HG03108 (cell line): ENCODE measurements at regions not wholly inside any gene's neighbourhood (a gene's known extent, or its start where the extent isn't known, plus 50 kb on each side); places are given as distances from the start of the nearest gene placed in this dataset.

Source experiments
- ATAC-seq: cut with Tn5 transposase; IDR thresholded peaks from one replicate; pipeline ENCODE4 v1.9.1; 2021; ENCODE audit warnings: moderate library complexity; ENCODE audit not compliant: unreplicated experiment

DNA sequence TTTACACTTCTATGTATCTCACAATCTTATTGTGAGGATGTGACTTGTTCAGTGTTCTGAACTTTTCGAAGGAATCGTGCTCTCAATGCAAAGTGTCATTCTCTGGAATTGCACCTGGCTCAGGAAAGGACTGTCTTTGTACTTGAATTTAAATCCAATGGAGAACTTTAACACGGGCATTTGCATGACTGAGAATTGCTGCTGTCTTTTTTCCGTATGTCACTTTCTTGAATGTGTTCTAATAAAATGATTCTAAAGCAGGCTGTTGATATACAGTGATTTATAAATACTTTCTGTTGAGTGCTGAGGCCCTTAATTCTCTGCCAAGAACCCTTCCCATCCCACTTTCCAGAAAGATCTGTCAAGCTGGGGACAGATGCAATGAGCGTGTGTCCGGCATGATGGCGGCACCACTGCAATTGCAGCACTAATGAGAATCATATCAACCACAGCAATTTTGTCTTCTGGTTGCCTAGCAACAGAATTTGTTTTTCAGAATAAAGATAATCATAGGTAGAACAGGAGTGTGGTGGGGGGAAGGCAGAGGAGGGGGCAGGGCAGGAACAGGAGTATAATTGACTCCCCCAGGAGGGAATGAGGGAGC, 210.6 kb upstream of the UMPS start:
- no peak for ATAC-seq

DNA sequence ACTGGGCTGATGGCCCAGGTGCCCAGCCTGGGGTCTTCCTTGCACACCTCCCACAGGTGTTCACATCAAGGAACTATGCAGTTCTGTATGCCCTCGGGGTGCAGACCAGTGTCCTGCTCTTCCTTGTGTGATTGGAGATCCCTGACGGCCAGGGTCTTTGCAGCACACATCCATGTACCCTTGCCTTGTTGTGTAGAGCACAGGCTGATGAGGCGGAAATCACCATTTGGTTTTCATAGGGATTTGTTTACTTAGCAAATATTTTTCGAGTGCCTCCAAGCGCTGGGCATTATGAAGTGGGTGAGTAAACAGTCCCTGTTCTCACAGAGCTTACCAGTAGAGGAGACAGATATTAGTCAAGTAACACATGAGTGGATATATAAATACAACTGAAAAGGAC, 209.3 kb upstream of the UMPS start:
- no peak for ATAC-seq

GRCh38 chr3:124522082-124522625, 208.1 kb upstream of the UMPS start:
- ATAC-seq: no peak

DNA sequence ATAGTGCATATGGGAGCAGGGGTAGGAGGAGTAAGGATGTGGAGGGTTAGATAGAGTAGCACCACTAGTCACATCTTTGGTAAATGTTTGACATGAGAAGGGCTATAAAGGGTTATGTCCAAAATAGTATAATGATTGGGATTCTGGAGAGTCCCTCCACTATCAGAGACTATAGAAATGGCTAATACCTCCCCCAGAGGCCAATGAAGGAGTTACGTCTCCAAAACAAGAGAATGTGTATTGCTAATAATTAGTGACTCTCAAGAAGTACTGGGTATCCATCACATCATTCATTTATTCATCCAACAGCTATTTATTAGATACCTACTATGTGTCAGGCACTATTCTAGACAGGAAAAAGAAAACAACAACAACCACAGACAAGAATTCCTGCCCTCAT, 203.7 kb upstream of the UMPS start:
- ATAC-seq: no peak

- no peak for ATAC-seq
Measured at GRCh38 chr3:124529826-124530571, 200.3 kb upstream of the UMPS start.

DNA sequence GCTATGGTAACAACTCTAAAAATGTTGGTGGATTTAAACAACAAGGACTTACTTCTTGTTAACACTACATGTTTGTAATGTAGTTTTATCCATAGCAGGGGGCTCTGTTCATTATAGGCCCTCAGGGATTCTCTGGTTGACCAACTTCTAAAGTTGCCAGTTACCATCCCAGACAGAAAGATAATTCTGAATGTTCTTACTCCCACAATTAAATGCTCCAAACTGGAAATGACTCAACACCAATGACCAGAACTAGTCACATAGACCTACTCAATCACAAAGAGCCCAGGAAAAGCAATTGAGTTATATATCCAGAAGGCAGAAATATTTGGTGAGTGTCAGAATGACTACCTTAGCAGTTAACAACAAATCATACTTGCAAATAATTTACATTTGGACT, 199.3 kb upstream of the UMPS start:
- ATAC-seq: no peak

DNA sequence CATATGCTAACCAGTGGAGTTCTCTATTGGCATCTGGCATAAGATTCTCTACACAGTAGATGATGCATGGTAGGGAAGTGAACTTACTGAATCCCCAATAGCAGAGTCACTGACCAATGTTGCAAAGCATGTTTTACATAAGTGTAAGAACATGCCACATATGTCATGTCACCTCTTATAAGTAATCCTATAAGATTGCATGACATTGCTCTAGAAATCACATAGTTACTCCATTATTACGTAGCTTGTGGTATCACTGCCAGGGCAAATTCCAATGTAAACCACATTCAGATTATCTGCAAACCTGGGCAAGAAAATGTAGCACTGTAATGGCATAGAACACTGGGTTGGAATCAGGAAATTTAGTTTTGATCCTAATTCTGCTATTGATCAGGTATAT, 198.2 kb upstream of the UMPS start:
- ATAC-seq: no peak

GRCh38 chr3:124535306-124535705, 194.9 kb upstream of the UMPS start:
- ATAC-seq: no peak

DNA sequence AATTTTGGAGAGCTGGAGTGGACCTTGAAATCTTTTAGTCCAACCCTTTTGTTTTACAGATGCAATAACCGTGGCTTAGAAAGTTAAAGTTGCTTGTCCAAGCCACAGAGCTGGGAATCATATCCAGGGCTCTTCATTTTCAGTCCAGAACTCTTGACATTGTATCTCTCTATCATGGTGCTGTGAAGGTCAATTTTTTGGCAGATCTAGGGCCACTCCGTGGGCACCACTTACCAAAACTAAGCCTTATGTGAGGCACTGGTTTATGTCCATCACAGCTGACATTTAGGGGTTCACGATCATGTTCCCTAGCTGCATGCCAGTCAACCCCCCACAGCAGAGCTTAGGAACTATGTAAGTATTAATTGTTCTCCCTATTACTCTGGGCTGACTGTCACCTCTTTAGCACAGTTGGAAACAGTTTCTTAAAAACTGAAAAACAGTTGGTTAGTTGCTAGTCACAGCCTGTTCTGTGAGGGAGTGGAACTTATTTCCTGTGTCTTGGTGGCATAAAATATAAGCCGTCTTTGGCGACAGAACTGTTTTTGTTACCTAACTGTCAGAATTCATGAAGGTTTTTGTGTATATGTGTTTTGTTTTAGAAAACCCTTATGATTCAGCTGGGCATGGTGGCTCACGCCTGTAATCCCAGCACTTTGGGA, 189.6 kb upstream of the UMPS start:
- no peak for ATAC-seq

- ATAC-seq: no peak
Measured at GRCh38 chr3:124542214-124542869, 187.9 kb upstream of the UMPS start.

DNA sequence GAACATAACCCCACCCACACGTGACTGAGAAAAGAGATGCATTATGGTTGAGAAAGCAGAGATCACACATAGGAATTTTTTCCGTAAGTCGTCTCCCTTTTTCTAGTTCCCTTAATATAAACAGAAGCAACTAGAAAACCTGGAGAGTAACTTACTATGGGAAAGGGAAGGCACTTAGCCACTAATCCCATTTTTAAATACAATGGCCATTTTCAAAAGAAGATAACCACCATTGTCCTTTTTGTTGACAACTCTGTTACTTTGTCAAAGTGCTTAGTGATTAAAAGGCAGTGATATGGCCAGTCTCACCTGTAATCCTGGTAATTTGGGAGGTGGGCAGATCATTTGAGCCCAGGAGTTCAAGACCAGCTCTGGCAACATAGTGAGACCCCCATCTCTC, 184.4 kb upstream of the UMPS start:
- ATAC-seq: no peak

DNA sequence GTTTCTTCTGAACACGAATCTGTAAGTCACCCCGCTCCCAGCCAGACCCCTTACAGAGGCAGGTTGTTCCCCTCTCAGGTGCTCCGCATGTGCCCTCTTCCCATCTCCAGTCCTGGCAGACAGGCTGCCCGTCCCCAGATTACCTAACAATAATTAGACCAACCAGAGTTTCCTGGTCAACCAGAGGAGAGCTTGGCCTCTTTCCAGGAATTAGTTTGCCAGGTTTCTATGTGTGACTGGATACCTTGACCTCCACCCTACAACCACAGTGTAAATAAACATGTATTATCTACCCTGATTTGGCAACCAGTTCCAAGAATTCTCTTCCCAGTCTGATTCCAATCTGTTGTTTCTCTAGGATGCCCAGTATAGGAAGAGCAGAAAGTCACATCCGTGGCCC, 178.0 kb upstream of the UMPS start:
- ATAC-seq: no peak

- ATAC-seq: no peak
Measured at GRCh38 chr3:124553178-124553577, 177.1 kb upstream of the UMPS start.

DNA sequence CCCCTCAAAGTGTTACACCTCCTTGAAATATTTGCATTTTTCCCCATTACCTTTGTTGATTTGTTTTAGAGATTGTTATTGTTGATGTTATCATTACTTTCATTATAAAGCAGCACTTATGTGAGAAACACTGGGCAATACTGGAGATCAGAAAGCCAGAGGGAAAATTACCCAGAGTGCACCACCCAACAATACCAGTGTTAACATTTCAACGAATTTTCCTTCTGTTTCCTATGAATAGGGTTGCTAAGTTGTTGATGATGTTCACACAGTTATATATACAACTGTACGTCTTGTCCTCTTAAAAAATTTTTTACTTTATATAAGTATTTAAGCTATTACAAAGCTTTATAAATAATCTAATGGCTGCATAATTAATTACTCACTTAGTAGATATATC, 173.6 kb upstream of the UMPS start:
- no peak for ATAC-seq

DNA sequence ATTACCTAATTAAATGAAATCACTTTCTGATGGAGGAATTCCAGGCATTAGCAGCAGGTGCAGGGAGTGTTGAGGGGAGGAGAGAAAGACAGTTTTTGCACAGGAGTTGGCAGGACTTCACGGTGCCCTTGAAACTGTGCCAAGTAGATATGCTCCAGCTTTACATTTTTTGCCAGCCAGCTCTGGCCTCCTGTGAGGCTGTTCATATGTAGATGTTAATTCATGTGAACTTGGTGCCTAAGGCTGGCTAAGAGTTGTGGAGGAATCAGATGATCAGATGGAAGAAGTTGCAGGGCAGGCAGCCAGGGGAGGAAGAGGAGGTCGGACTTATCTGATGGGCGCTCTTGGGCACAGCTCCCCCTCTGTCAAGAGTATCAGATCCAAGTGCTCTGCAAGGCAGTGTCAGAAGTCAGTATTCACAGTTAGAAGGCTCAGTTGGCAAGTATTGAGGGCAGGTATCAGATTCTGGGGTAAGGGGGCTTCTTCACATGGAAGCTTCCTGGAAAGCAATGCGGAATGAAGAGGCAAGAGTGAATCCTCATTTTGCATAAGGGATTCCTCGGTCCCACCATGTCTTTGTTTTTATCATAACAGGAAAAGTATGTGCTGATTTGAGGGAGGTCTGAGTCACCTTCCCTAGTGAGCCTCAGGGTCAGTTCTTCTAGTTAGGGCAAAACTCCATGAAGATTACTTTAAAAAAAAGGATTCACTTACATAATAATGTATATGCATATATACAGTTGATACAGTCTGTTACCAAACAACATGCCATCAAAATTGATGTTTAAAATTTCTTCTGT, 172.6 kb upstream of the UMPS start:
- no peak for ATAC-seq

DNA sequence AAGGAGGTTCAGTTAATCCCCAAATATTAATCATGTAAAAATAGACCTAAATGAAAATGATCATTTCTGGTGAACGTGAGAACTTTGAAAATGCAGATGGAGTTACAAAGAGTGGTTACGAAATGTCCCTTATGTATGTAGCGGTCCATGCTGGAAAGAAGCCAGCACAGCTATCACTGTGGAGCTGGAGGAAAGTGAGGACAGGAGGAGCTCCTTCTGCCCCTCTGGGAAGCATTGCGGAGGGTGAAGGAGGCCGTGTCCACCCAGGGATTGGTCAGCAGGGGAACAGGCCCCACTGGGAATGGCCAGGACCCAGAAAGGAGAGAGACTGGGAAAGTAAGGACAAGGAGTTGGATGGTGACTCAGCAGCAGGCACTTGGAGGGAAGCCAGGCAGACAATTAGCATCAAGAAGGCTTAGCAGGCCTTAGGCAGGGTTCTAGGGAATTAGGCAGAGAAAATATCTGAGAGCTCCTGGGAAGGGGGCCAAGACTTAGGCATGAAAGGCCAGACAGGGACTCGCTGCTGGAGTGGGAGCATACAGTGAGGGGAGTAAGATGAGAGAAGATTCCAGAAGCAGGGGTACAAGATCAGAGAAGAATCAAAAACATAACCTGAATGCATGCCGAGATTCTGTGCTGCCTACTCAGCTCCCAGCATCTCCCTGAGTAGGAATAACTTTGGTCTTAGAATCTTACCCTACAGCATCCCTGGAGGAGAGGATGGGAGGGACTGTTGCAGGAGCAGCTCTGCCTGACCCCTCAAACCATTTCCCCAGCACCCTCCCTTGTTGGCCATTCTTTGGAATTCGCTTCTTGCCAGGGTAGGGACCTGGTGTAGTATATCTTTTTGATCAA, 171.0 kb upstream of the UMPS start:
- no peak for ATAC-seq

GRCh38 chr3:124559846-124560574, 170.2 kb upstream of the UMPS start:
- ATAC-seq: no peak

DNA sequence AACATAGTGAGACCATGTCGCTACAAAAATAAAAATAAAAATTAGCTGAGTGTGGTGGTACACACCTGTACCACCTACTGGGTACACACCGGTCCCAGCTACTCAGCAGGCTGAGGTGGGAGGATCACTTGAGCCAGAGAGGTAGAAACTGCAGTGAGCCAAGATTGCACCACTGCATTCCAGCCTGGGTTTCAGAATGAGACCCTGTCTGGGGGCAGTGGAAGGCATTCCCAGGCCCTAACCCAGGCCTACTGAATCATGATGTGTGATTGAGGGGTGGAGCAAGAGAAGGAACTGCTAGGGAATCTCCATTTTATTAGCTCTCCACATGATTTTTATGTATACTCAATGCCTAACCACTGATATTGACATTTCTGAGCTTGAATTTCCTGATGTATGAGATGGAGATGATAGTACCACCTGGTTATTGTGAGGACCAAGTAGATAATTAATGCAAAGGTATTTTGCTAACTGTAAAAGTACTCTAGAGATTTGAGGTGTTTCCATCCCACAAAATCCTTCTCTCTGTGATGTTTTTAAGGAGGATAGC, 169.5 kb upstream of the UMPS start:
- no peak for ATAC-seq

- no peak for ATAC-seq
Measured at GRCh38 chr3:124562769-124563168, 167.5 kb upstream of the UMPS start.
